Muscle layer of duodenum (tissue), 2 donors: ENCODE measurements at regions not wholly inside any gene's neighbourhood (a gene's known extent, or its start where the extent isn't known, plus 50 kb on each side); places are given as distances from the start of the nearest gene placed in this dataset.

Source experiments
- H3K27ac ChIP-seq: one replicate; pipeline ENCODE4 v1.7.0; 2013; ENCODE audit warnings: mild to moderate bottlenecking, low read length
- H3K27me3 ChIP-seq: one replicate; pipeline ENCODE4 v1.7.0; 2013; ENCODE audit warnings: low read depth, mild to moderate bottlenecking, control low read depth, low read length
- H3K36me3 ChIP-seq, 2 donors: one replicate each; pipeline ENCODE4 v1.7.0; 2013; ENCODE audit warnings: low read length in 2 of 2, control low read depth in 1 of 2, mild to moderate bottlenecking in 1 of 2; ENCODE audit not compliant: insufficient read depth in 2 of 2, control insufficient read depth in 1 of 2
- H3K4me1 ChIP-seq, 2 donors: one replicate each; pipeline ENCODE4 v1.7.0; 2013; ENCODE audit warnings: low read length in 2 of 2, mild to moderate bottlenecking in 2 of 2, control low read depth in 1 of 2, moderate library complexity in 1 of 2; ENCODE audit not compliant: insufficient read depth in 2 of 2, control insufficient read depth in 1 of 2
- H3K4me3 ChIP-seq, 2 donors: one replicate each; pipeline ENCODE4 v1.7.0; 2013; ENCODE audit warnings: low read length in 2 of 2, low read depth in 1 of 2, mild to moderate bottlenecking in 1 of 2
- H3K9me3 ChIP-seq, 2 donors: one replicate each; pipeline ENCODE4 v1.7.0; 2013; ENCODE audit warnings: low read length in 2 of 2, control low read depth in 1 of 2, mild to moderate bottlenecking in 1 of 2; ENCODE audit not compliant: control insufficient read depth in 1 of 2
- donor health status: healthy.

DNA sequence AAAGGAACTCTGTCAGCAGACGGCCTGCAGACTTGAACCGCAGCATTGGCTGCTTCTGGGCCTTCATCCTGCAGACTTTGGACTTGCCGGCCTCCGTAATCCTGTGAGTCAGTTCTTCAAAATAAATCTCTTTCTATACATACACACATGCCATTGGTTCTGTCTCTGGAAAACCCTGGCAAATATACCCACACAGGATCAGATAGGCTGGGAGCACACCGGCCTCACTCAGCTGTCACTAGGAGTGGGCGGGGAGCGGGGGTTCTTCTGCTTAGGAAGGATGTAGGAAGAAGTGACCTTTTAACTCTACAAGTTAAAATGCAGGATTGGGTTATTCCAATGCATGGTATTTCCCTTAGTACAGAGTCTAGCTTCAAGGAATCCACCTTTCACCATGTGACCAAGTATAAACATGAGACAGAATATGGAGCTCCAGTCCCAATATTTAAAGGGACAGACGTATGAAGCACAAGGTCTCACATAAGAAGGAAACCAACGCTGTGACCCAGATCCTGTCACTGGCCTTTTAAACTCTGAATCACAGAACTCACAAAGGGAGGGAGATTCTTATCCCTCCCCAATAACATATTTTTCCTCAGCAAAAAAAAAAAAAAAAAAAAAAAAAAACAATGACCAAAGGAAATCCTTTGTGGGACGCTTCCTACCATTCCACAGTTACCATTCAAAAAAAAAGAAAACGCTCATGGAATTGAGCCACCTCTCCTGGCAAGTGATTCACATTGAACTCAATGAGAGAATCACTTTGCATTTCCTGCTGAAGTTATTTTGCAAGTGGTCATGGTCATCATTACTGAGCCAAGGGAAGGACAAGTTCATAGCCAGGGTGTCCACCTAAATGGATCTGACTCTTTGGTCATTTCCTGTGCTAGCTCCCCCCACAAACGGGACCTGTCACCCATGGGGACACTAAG is 352.9 kb downstream of the FOXO1 start:
- H3K36me3 ChIP-seq = no peaks in the 10 kb centered on the region
- H3K27me3 ChIP-seq = no peaks in the 10 kb centered on the region
- no peaks in the 10 kb centered on the region for H3K9me3 ChIP-seq
- H3K27ac ChIP-seq = no peak overlapping the region
- no peaks in the 10 kb centered on the region for H3K4me1 ChIP-seq
- H3K4me3 ChIP-seq = no peak overlapping the region

DNA sequence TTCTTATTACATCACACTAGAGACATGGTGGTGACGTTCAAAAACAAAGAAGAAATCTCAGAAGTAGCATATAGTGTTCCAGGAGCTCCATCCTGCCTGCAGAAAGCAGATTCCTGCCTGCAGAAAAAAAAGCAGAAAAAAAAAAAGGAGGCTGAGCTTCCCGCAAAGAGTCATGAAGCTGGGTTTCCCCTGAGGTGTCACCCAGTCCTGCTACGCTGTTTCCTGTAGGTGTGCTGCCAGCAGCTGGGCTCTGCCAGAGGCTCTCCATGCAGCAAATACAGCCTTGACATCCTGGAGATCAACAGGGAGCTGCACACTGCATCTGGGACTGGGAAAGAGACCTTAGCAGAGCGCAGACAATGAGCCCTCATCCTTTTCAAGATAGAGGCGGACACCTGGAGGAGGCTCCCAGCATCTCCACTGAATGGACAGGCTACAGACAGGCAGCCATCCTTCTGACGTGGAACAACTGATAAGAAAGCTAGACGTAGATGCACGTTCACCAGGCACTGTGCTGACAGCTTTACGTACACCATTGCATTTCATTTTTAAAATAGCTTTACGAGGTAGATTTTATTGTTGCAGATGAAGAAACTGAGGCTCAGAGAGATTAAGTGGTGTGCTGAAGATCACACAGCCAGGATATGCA is 350.9 kb downstream of the FOXO1 start:
- Histone ChIP-seq H3K9me3 (no peaks in the 10 kb centered on the region), H3K27ac (no peak overlapping the region), H3K27me3 (no peaks in the 10 kb centered on the region), H3K4me3 (no peak overlapping the region), H3K4me1 (no peaks in the 10 kb centered on the region), H3K36me3 (no peaks in the 10 kb centered on the region)

DNA sequence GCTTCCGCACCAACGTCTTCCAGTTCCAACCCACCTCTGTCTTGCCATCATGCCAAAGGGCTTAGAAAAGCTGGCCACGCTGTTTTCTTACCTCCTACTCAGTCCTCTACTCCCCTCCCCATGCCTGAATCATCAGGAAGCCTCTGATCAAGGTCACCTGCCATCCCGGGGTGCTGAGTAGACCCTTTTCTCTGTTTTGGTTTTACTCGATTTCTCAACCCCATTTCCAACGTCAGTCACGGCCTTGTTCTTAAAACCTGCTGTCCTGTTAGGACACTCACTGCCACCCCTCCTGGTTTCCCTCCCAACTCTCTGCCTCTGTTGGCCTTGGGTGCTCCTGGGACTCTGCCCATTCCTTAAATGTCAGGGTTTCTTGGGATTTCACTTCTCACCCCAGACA is 350.1 kb downstream of the FOXO1 start:
- H3K27ac ChIP-seq = no peak overlapping the region
- H3K9me3 ChIP-seq = no peaks in the 10 kb centered on the region
- H3K27me3 ChIP-seq = no peaks in the 10 kb centered on the region
- no peak overlapping the region for H3K4me3 ChIP-seq
- H3K4me1 ChIP-seq = no peaks in the 10 kb centered on the region
- H3K36me3 ChIP-seq = no peaks in the 10 kb centered on the region

DNA sequence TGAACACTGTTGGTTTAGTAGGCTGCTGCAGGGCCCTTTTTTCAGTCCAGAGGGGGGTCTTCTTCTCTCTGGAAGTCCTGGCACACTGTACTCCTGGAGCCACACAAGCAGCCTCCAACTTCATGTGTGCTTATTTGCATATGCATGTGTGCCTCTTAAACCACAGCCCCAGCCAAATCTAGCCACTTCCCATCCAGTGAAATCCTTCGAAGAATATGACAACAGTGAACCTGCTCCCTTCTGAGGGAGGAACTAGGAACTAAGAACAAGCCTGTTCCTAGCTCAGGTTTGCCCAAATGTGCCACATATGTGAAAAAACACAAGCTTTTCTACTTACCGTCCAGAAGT is 348.5 kb downstream of the FOXO1 start:
- Histone ChIP-seq H3K9me3 (no peaks in the 10 kb centered on the region), H3K27me3 (no peaks in the 10 kb centered on the region), H3K36me3 (no peaks in the 10 kb centered on the region), H3K27ac (no peak overlapping the region), H3K4me1 (no peaks in the 10 kb centered on the region), H3K4me3 (no peak overlapping the region)

DNA sequence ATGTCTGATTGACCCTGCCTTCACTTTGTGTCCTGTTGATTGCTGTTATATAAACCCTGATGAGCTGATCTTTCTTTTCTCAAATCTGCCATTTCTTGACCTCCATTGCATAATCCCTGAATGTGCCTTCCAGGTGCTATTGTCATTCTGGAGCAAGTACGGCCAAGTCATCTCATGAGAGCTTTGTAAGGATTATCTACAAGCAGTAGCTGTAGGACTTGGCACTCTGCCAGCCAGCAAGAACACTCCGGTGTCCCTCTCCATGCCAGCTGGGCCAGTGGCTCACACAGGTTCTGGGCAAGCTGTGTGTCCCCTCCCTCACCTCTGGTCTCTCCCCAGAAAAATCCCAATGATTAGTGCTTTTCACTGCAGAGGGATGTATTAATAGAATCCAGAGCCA is 348.1 kb downstream of the FOXO1 start:
- Histone ChIP-seq H3K27me3 (no peaks in the 10 kb centered on the region), H3K27ac (no peak overlapping the region), H3K4me3 (no peak overlapping the region), H3K36me3 (no peaks in the 10 kb centered on the region), H3K4me1 (no peaks in the 10 kb centered on the region), H3K9me3 (no peaks in the 10 kb centered on the region)

DNA sequence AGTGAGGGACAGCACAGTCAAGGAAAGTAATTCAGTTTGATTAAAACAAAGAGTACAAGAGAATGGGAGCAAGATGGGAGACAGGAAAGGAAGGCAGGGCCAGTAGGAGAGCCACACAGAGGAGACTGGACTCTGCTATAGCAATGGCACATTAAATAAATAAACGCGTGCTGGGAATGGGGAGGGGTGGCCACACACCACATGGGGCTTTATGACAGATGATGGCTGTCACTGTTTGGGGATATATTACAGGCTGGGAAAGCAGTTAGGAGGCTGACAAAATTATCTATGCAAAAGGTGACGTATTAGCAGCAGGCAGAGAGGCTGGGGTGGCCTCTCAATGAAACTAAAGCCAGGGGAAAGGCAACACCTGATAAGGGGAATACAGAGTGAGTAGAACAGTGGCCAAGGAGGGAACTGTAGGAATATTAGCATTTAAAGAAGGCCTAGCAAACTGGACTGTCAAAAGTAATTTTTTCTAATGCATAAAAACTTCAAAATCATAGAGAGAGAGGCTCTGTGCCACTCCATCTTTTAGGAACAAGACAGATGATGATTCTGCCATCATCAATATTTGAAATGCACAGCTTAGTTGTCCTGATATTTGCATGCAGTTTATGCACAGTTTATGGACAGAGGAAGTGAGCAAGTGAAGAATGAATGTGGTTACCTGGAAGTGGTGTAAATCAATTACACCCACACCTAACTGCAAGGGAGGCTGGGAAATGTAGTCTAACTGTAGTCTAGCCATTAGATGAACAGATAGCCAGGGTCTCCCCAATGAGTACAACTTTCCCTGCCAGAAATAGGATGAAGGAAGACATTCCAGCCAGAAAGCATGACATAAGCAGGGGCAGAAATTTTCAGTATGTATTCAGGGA is 346.5 kb downstream of the FOXO1 start:
- Histone ChIP-seq H3K36me3 (no peaks in the 10 kb centered on the region), H3K4me3 (no peak overlapping the region), H3K4me1 (no peaks in the 10 kb centered on the region), H3K27ac (no peak overlapping the region), H3K27me3 (no peaks in the 10 kb centered on the region), H3K9me3 (no peaks in the 10 kb centered on the region)

DNA sequence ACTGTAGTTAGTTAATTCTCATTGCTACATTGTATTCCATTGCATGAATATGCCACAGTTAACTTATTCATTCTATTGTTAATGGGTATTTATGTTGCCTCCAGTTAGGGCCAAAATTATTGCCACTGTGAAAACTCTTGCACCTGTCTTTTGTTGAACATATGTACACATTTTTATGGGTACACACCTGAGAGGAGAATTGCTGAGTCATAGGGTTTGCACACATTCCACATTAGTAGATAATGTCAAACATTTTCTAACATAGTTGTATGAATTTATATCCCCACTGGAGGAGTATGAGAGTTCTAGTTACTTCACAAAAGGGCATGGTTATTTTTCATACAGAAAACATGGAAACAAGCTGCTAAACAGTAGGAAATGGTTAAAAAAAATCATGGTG is 338.4 kb downstream of the FOXO1 start:
- Histone ChIP-seq H3K4me3 (no peak overlapping the region), H3K36me3 (no peaks in the 10 kb centered on the region), H3K27ac (no peak overlapping the region), H3K4me1 (no peaks in the 10 kb centered on the region), H3K9me3 (no peaks in the 10 kb centered on the region), H3K27me3 (no peaks in the 10 kb centered on the region)

DNA sequence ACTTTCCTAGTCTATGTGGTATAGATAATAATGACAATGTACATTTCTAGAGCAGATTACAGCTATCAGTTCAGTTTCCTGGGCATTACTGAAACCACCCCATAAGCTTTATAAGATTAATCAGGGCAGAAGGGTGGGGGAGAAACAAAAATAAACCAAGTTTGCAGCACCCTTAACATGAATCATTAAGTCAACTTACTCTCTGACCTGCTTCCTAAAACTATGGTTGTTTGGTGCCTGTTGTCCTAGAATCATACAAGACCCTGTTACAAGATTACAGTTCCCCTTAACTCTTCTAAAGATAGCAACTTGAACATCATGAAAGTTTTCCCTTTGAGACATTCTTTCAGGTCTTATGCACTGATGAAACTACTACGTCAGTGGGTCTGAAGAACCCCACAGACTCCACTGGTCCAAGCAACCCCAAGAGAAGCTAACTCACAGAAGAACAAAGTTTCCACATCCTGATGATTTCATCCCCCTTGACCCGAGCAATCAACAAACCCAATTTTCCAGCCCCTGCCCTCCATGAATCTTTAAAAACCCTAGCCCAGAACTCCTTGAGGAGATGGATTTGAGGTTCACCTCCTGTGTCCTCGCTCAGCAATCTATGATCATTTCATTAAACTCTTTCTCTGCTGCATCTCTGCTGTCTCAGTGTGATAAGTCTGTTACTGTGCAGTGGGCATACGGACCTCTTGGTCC is 336.5 kb downstream of the FOXO1 start:
- Histone ChIP-seq H3K36me3 (no peaks in the 10 kb centered on the region), H3K27me3 (no peaks in the 10 kb centered on the region), H3K4me1 (no peaks in the 10 kb centered on the region), H3K4me3 (no peak overlapping the region), H3K9me3 (no peaks in the 10 kb centered on the region), H3K27ac (no peak overlapping the region)

DNA sequence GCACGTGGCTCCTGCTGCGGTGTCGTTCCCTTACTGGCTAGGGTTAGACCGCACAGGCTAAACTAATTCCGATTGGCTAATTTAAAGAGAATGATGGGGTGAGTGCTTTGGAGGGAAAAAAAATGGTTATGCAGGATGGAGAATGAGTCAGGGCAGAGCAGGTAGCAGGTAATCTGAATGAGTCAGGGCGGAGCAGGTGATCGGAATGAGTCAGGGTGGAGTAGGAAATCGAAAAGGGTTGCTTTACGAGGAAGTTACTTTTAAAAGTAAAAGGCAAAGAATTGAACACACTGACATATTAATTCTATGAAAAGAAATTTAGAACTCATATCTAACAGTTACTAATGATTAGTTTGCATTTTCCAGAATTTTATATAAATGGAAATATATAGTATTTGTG is 335.5 kb downstream of the FOXO1 start:
- Histone ChIP-seq H3K4me3 (no peak overlapping the region), H3K27ac (no peak overlapping the region), H3K9me3 (no peaks in the 10 kb centered on the region), H3K27me3 (no peaks in the 10 kb centered on the region), H3K36me3 (no peaks in the 10 kb centered on the region), H3K4me1 (no peaks in the 10 kb centered on the region)

DNA sequence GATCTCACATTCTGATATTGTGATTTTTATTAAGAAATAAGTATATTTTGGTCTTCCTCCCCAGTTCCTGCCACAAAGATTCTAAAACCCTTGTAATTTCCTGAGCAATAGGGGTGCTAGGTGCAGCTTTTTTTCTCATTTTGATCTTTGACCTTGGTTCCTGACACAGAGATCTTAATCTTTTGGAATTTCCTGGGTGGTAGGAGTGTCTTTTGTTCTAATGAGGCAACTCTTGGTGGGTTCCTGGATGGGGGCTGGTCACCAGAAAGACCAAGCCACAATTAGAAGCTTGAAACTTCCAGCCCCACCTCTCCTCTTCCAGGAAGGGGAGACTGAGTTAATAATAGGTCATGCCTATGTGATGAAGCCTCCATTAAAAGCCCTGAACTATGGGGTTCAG is 334.6 kb downstream of the FOXO1 start:
- Histone ChIP-seq H3K27ac (no peak overlapping the region), H3K4me1 (no peaks in the 10 kb centered on the region), H3K27me3 (no peaks in the 10 kb centered on the region), H3K36me3 (no peaks in the 10 kb centered on the region), H3K9me3 (no peaks in the 10 kb centered on the region), H3K4me3 (no peak overlapping the region)

DNA sequence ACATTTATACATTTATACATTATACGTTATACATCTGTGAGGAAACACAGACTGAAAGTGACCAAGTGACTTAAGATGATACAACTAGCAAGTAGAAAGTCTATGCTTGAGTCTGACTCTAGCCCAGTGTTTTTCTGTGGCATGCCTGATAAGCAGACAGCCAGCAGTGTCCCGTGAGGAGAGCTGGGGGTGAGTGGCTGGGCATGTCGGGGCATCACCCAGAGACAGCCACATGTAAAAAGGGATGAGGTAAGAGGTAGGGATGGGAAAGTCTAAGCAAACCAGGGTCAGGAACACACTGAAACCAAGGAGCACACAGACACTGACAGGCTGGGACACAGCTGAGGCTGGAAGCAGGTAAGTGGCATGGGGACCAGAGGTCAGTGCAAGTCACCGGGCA is 333.2 kb downstream of the FOXO1 start:
- Histone ChIP-seq H3K4me1 (no peaks in the 10 kb centered on the region), H3K36me3 (no peaks in the 10 kb centered on the region), H3K27ac (no peak overlapping the region), H3K4me3 (no peak overlapping the region), H3K9me3 (no peaks in the 10 kb centered on the region), H3K27me3 (no peaks in the 10 kb centered on the region)
